MM.1S (cell line): ENCODE measurements at regions not wholly inside any gene's neighbourhood (a gene's known extent, or its start where the extent isn't known, plus 50 kb on each side); places are given as distances from the start of the nearest gene placed in this dataset.

Experiments
- DNase-seq: peaks from one replicate; pipeline ENCODE4 v3.0.0-alpha.2; 2015
- H2AFZ ChIP-seq: fragments of 300-600 bp; sonication (generic); 2 replicates; pipeline ENCODE4 v1.6.0; 2016; ENCODE audit warnings: antibody characterized with exemption, low read length
- H3F3A ChIP-seq: fragments of 300-600 bp; sonication (generic); 2 replicates; pipeline ENCODE4 v1.6.1; 2016; ENCODE audit warnings: mild to moderate bottlenecking, antibody characterized with exemption, low read length, moderate library complexity, mixed read lengths; ENCODE audit not compliant: insufficient read depth
- H3K27ac ChIP-seq: fragments of 300-600 bp; sonication (generic); 2 replicates; pipeline ENCODE4 v1.5.1; 2016; ENCODE audit warnings: mild to moderate bottlenecking, low read length
- H3K27me3 ChIP-seq: fragments of 300-600 bp; sonication (generic); replicated peaks from 2 replicates; pipeline ENCODE4 v1.6.0; 2016; ENCODE audit warnings: low read length; ENCODE audit not compliant: insufficient read depth
- H3K36me3 ChIP-seq: fragments of 300-600 bp; sonication (generic); replicated peaks from 2 replicates; pipeline ENCODE4 v1.6.1; 2016; ENCODE audit warnings: mild to moderate bottlenecking, low read length, mixed read lengths; ENCODE audit not compliant: insufficient read depth
- H3K4me1 ChIP-seq: fragments of 300-600 bp; sonication (generic); 2 replicates; pipeline ENCODE4 v1.6.1; 2016; ENCODE audit warnings: low read length, mixed read lengths
- H3K4me2 ChIP-seq: fragments of 300-600 bp; sonication (generic); 2 replicates; pipeline ENCODE4 v1.6.0; 2016; ENCODE audit warnings: low read depth, low read length
- H3K4me3 ChIP-seq: fragments of 300-600 bp; sonication (generic); 2 replicates; pipeline ENCODE4 v1.5.1; 2016; ENCODE audit warnings: low read length, mixed read lengths
- H3K79me2 ChIP-seq: fragments of 300-600 bp; sonication (generic); 2 replicates; pipeline ENCODE4 v1.6.1; 2016; ENCODE audit warnings: mixed run types, low read length, mixed read lengths
- H3K9ac ChIP-seq: fragments of 300-600 bp; sonication (generic); 2 replicates; pipeline ENCODE4 v1.6.1; 2016; ENCODE audit warnings: low read length, mixed read lengths
- H3K9me2 ChIP-seq: fragments of 300-600 bp; sonication (generic); replicated peaks from 2 replicates; pipeline ENCODE4 v1.6.1; 2016; ENCODE audit warnings: mild to moderate bottlenecking, low read length, mixed read lengths; ENCODE audit not compliant: insufficient read depth
- H3K9me3 ChIP-seq: fragments of 300-600 bp; sonication (generic); replicated peaks from 2 replicates; pipeline ENCODE4 v1.6.1; 2016; ENCODE audit warnings: mild to moderate bottlenecking, low read length, mixed read lengths; ENCODE audit not compliant: insufficient read depth
- H4K20me1 ChIP-seq: fragments of 300-600 bp; sonication (generic); 2 replicates; pipeline ENCODE4 v1.6.1; 2016; ENCODE audit warnings: mild to moderate bottlenecking, low read length, moderate library complexity, mixed read lengths; ENCODE audit not compliant: insufficient read depth
- CTCF ChIP-seq: fragments of 300-600 bp; sonication (generic); IDR thresholded peaks from 2 replicates; pipeline ENCODE4 v1.5.1; 2016; ENCODE audit warnings: antibody characterized with exemption, low read length, mixed read lengths
- EZH2 ChIP-seq: fragments of 300-600 bp; sonication (generic); optimal IDR thresholded peaks from 2 replicates; pipeline ENCODE3; 2017; ENCODE audit warnings: low read depth, mild to moderate bottlenecking, antibody characterized with exemption, low read length, mixed read lengths
- EZH2phosphoT487 ChIP-seq: fragments of 300-600 bp; sonication (generic); IDR thresholded peaks from 2 replicates; pipeline ENCODE4 v1.6.1; 2018; ENCODE audit warnings: antibody characterized with exemption, low read length

DNA sequence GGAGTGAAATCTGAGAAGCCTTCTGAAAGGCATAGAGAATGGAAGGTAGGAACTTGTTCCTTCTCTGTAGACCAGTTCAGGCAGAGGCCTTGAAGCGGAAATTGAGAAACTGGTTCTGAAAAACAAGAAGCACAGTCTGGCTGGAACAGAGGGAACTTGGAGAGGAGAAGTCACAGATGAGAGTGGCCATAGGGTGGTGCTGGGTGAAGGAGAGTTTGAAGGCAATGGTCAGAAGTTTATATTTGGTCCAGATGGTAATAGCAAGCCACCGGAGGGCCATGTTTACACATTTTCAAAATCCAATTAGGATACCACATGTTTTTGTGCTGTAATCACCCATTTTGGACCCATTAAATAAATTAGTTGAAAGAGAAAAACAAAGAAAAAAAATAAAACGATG lies 692.5 kb downstream of the INHBA start:
- no peak for TF ChIP-seq EZH2
- Histone ChIP-seq H2AFZ (no peak overlapping the region), H3K9me3 (no peaks in the 10 kb centered on the region), H3K4me2 (no peak overlapping the region), H3K4me3 (no peak overlapping the region), H4K20me1 (no peaks in the 10 kb centered on the region), H3K9me2 (no peaks in the 10 kb centered on the region), H3F3A (no peaks in the 10 kb centered on the region), H3K9ac (no peak overlapping the region), H3K27ac (no peak overlapping the region), H3K4me1 (no peaks in the 10 kb centered on the region), H3K79me2 (no peaks in the 10 kb centered on the region), H3K27me3 (no peaks in the 10 kb centered on the region), H3K36me3 (no peaks in the 10 kb centered on the region)
- no peak for DNase-seq

- Histone ChIP-seq H3K27ac (no peak overlapping the region), H3K9me3 (no peaks in the 10 kb centered on the region), H3K4me2 (no peak overlapping the region), H3K27me3 (no peaks in the 10 kb centered on the region), H4K20me1 (no peaks in the 10 kb centered on the region), H3K36me3 (no peaks in the 10 kb centered on the region), H3K4me3 (no peak overlapping the region), H3K79me2 (no peaks in the 10 kb centered on the region), H3K4me1 (no peaks in the 10 kb centered on the region), H3K9me2 (no peaks in the 10 kb centered on the region), H3K9ac (no peak overlapping the region), H2AFZ (no peak overlapping the region), H3F3A (no peaks in the 10 kb centered on the region)
- TF ChIP-seq EZH2 = no peak
- TF ChIP-seq CTCF = no peak
- no peak for TF ChIP-seq EZH2phosphoT487
- no peak for DNase-seq
Observed at GRCh38 chr7:41007811-41008210, 695.1 kb downstream of the INHBA start.

GRCh38 chr7:41007351-41007751 lies 695.5 kb downstream of the INHBA start:
- no peaks in the 10 kb centered on the region for H4K20me1 ChIP-seq
- H3K4me1 ChIP-seq = no peaks in the 10 kb centered on the region
- no peak overlapping the region for H2AFZ ChIP-seq
- H3F3A ChIP-seq = no peaks in the 10 kb centered on the region
- H3K36me3 ChIP-seq = no peaks in the 10 kb centered on the region
- H3K79me2 ChIP-seq = no peaks in the 10 kb centered on the region
- no peak overlapping the region for H3K4me2 ChIP-seq
- H3K27me3 ChIP-seq = no peaks in the 10 kb centered on the region
- DNase-seq = no peak
- no peak overlapping the region for H3K27ac ChIP-seq
- H3K9me2 ChIP-seq = no peaks in the 10 kb centered on the region
- no peak overlapping the region for H3K4me3 ChIP-seq
- H3K9me3 ChIP-seq = no peaks in the 10 kb centered on the region
- TF ChIP-seq EZH2phosphoT487 (no peak), CTCF (no peak), EZH2 (no peak)
- no peak overlapping the region for H3K9ac ChIP-seq

- no peak overlapping the region for H2AFZ ChIP-seq
- H4K20me1 ChIP-seq = no peaks in the 10 kb centered on the region
- no peak overlapping the region for H3K27ac ChIP-seq
- no peaks in the 10 kb centered on the region for H3F3A ChIP-seq
- no peak for TF ChIP-seq EZH2phosphoT487
- H3K9me2 ChIP-seq = no peaks in the 10 kb centered on the region
- no peaks in the 10 kb centered on the region for H3K79me2 ChIP-seq
- no peak overlapping the region for H3K4me2 ChIP-seq
- no peaks in the 10 kb centered on the region for H3K36me3 ChIP-seq
- no peaks in the 10 kb centered on the region for H3K4me1 ChIP-seq
- no peaks in the 10 kb centered on the region for H3K9me3 ChIP-seq
- DNase-seq = no peak
- H3K9ac ChIP-seq = no peak overlapping the region
- no peaks in the 10 kb centered on the region for H3K27me3 ChIP-seq
- no peak overlapping the region for H3K4me3 ChIP-seq
Observed at GRCh38 chr7:41006306-41006995, 696.4 kb downstream of the INHBA start.
